Spleen (tissue), 11 donors: ENCODE measurements at regions not wholly inside any gene's neighbourhood (a gene's known extent, or its start where the extent isn't known, plus 50 kb on each side); places are given as distances from the start of the nearest gene placed in this dataset.

Experiments used
- DNase-seq: peaks from one replicate; pipeline ENCODE4 v3.0.0-alpha.2; 2020
- H3K27ac ChIP-seq, 8 donors: fragments of 200-600 bp; sonication (generic) in 7 of 8; 1 replicate in 4 of 8; 2 replicates in 4 of 8; pipeline versions ENCODE4 v1.5.0 to v1.8.0; 2016 to 2021; ENCODE audit warnings: inconsistent platforms in 4 of 8, mild to moderate bottlenecking in 4 of 8, moderate library complexity in 1 of 8
- H3K27me3 ChIP-seq, 7 donors: fragments of 200-600 bp; sonication (generic) in 6 of 7; replicated peaks in 1 of 7; 1 replicate in 4 of 7; 2 replicates in 3 of 7; pipeline versions ENCODE4 v1.5.0 to v1.8.0; 2016 to 2021; ENCODE audit warnings: inconsistent platforms in 3 of 7, mild to moderate bottlenecking in 1 of 7
- H3K36me3 ChIP-seq, 6 donors: fragments of 200-600 bp; sonication (generic) in 5 of 6; 1 replicate in 4 of 6; 2 replicates in 2 of 6; pipeline versions ENCODE4 v1.5.0 to v1.8.0; 2016 to 2021; ENCODE audit warnings: inconsistent platforms in 2 of 6
- H3K4me1 ChIP-seq, 6 donors: fragments of 200-600 bp; sonication (generic) in 5 of 6; 1 replicate in 3 of 6; 2 replicates in 3 of 6; pipeline versions ENCODE4 v1.5.0 to v1.8.0; 2016 to 2021; ENCODE audit warnings: inconsistent platforms in 3 of 6
- H3K4me3 ChIP-seq, 8 donors: fragments of 200-600 bp; sonication (generic) in 7 of 8; 1 replicate in 4 of 8; 2 replicates in 4 of 8; pipeline versions ENCODE4 v1.5.0 to v1.8.0; 2016 to 2021; ENCODE audit warnings: inconsistent platforms in 4 of 8, mild to moderate bottlenecking in 4 of 8, moderate library complexity in 2 of 8
- H3K9me3 ChIP-seq, 8 donors: fragments of 200-600 bp; sonication (generic) in 7 of 8; 1 replicate in 4 of 8; 2 replicates in 4 of 8; pipeline versions ENCODE4 v1.5.0 to v1.8.0; 2016 to 2021; ENCODE audit warnings: inconsistent platforms in 4 of 8
- CTCF ChIP-seq, 11 experiments: fragments of 200-600 bp in 7 of 11; fragments of 450-650 bp in 4 of 11; sonication (generic) in 4 of 11; IDR thresholded peaks in 8 of 11; conservative IDR thresholded peaks in 3 of 11; 1 replicate in 7 of 11; 2 replicates in 4 of 11; pipeline versions ENCODE4 v1.4.0 to v1.8.0; 2016 to 2021; ENCODE audit warnings: antibody characterized with exemption in 11 of 11, inconsistent platforms in 4 of 11, mild to moderate bottlenecking in 1 of 11
- POLR2A ChIP-seq, 3 donors: fragments of 450-650 bp; IDR thresholded peaks; one replicate each; pipeline ENCODE4 v1.5.1; 2017; ENCODE audit warnings: antibody characterized with exemption in 3 of 3, mild to moderate bottlenecking in 1 of 3
- POLR2AphosphoS5 ChIP-seq, 3 donors: sonication (generic); formaldehyde crosslinking; IDR thresholded peaks; one replicate each; pipeline ENCODE4 v1.5.1; 2017; ENCODE audit warnings: antibody characterized with exemption in 3 of 3
- WGBS, 5 donors: extraction: QIAGEN DNeasy Blood & Tissue Kit in 3 of 5; methylation state at CpG; one replicate each; pipeline versions ENCODE4 v1.1.5 to v1.1.7; 2013 to 2018; 5-methylcytosine and 5-hydroxymethylcytosine counted together
- intact Hi-C: fragments of 100-400 bp; cut with DNase I; formaldehyde crosslinking; loops from one replicate; pipeline ENCODE4 v1.15.0; 2023; ENCODE audit warnings: low total_unique reads
- donor health status: healthy with polysubstance abuse.
- donor health status: DM: no; HTN: no; CAD: no; lungs with moderate emphysema.
- donor health status: DM: no; HTN: no; CAD: no.
- donor health status: Bipolar disorder and iron deficiency.
- donor health status: healthy.
- donor health status: DM: no; HTN: no; CAD: no.
- donor health status: DM: yes; HTN: yes; CAD: no.

DNA sequence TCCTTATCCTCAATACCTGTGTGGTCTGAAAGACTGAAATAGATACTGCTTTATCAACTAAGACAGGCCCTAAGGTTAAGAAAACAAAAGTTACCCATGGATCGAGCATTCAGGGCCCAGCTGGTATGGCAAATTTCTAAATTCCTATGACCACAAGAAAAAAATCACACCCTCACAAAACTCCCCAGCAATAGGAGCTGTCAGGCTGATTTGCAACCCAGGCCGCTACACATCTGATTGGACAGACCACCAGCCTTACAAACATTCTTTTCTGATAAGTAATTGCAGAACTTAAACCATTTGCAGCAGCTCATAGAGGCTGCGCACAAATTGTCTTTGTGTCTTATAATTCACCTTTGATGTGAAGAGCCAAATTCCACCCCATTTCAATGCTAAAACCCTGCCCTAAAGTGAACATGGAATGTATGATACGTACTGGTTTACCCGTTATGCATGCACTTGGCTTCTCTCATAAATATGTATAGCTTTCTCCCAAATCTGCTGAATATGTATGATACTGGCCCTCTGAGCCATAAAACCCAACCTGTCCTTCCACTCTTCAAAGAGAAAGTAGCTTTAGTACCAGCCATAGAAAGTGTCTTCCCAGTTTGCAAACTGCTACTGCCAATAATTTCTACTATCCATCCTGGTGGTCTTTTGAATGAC is 842.5 kb downstream of the GRID1 start:
- no peak for DNase-seq
- 83 to 87% (median 86%) methylated on average over 5 of the region's 5 CpGs for WGBS, 5 donors
- intact Hi-C loops = no loop called here
- no peaks in the 10 kb centered on the region for H3K36me3 ChIP-seq
- no peak for TF ChIP-seq CTCF (IDR thresholded peaks at IDR 0.05 in 8 of 11, conservative IDR thresholded peaks at IDR 0.05 in 3 of 11)
- TF ChIP-seq POLR2AphosphoS5 (IDR thresholded peaks at IDR 0.05) = no peak
- no peak for TF ChIP-seq POLR2A (IDR thresholded peaks at IDR 0.05)
- no peaks in the 10 kb centered on the region for H3K27me3 ChIP-seq
- no peak overlapping the region for H3K4me3 ChIP-seq
- no peaks in the 10 kb centered on the region for H3K4me1 ChIP-seq
- peaks cover 0 to 18% (median 11%) of the 10 kb centered on the region in 8 donors for H3K9me3 ChIP-seq
- no peak overlapping the region for H3K27ac ChIP-seq

GRCh38 chr10:85527616-85528317 is 838.8 kb downstream of the GRID1 start:
- TF ChIP-seq POLR2AphosphoS5 (IDR thresholded peaks at IDR 0.05) = peak in 1 of 3 donors; percentile 46
- no peak for TF ChIP-seq POLR2A (IDR thresholded peaks at IDR 0.05)
- TF ChIP-seq CTCF (IDR thresholded peaks at IDR 0.05 in 8 of 11, conservative IDR thresholded peaks at IDR 0.05 in 3 of 11) = no peak
- peak overlapping the region in 5 of 8 donors; percentile 22 to 65 (median 60) for H3K27ac ChIP-seq
- no peaks in the 10 kb centered on the region for H3K27me3 ChIP-seq
- H3K4me3 ChIP-seq = no peak overlapping the region
- intact Hi-C loops = no loop called here
- 53 to 70% (median 62%) methylated on average over 3 of the region's 3 CpGs for WGBS, 5 donors
- H3K36me3 ChIP-seq = no peaks in the 10 kb centered on the region
- DNase-seq = peak; percentile 74
- H3K9me3 ChIP-seq = peaks cover 0 to 23% (median 13%) of the 10 kb centered on the region in 8 donors
- peaks cover 0 to 9% (median 0%) of the 10 kb centered on the region in 6 donors for H3K4me1 ChIP-seq

- intact Hi-C loops = no loop called here
- no peak for TF ChIP-seq POLR2AphosphoS5 (IDR thresholded peaks at IDR 0.05)
- TF ChIP-seq POLR2A (IDR thresholded peaks at IDR 0.05) = no peak
- no peak for TF ChIP-seq CTCF (IDR thresholded peaks at IDR 0.05 in 8 of 11, conservative IDR thresholded peaks at IDR 0.05 in 3 of 11)
- Histone ChIP-seq H3K27me3 (no peaks in the 10 kb centered on the region), H3K27ac (peak overlapping the region in 5 of 8 donors; percentile 22 to 65 (median 60)), H3K9me3 (peaks cover 0 to 23% (median 13%) of the 10 kb centered on the region in 8 donors), H3K4me3 (no peak overlapping the region), H3K4me1 (peaks cover 0 to 9% (median 0%) of the 10 kb centered on the region in 6 donors), H3K36me3 (no peaks in the 10 kb centered on the region)
- DNase-seq = no peak
Measured at GRCh38 chr10:85528318-85528652, 838.3 kb downstream of the GRID1 start.

- Histone ChIP-seq H3K36me3 (no peaks in the 10 kb centered on the region), H3K27ac (peak overlapping the region in 2 of 8 donors; percentile 36 to 50), H3K4me3 (no peak overlapping the region), H3K4me1 (peaks cover 0 to 9% (median 0%) of the 10 kb centered on the region in 6 donors), H3K27me3 (no peaks in the 10 kb centered on the region), H3K9me3 (peaks cover 0 to 28% (median 14%) of the 10 kb centered on the region in 8 donors)
- TF ChIP-seq CTCF (IDR thresholded peaks at IDR 0.05 in 8 of 11, conservative IDR thresholded peaks at IDR 0.05 in 3 of 11) (no peak), POLR2A (IDR thresholded peaks at IDR 0.05) (no peak), POLR2AphosphoS5 (IDR thresholded peaks at IDR 0.05) (peak in 1 of 3 donors; percentile 28)
- DNase-seq = no peak
- intact Hi-C loops = no loop called here
- 27 to 47% (median 40%) methylated on average over 3 of the region's 3 CpGs for WGBS, 5 donors
Measured at GRCh38 chr10:85531706-85532105, 834.9 kb downstream of the GRID1 start.
